ENCODE measurements at regions not wholly inside any gene's neighbourhood (a gene's known extent, or its start where the extent isn't known, plus 50 kb on each side); places are given as distances from the start of the nearest gene placed in this dataset.
"Not testable (repeated sequence)": the region's sequence is repeated elsewhere in the genome, so short reads cannot be mapped to it uniquely, and the experiment has no call there.

DNA sequence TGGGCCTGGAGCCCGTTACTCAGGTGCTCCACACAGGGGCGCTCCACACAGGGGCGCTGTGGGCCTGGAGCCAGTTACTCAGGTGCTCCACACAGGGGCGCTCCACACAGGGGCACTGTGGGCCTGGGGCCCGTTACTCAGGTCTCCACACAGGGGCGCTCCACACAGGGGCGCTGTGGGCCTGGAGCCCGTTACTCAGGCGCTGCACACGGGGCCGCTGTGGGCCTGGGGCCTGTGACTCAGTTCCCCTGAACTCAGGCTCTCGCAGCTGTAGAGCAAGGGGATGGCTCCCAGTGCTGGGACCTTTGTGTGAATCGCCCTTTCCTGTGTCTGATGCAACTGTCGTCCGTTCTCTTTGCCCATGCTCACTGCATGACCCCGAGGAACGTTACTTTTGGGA, 262.0 kb downstream of the THBS2 start:
- TF ChIP-seq, protein P1, sequence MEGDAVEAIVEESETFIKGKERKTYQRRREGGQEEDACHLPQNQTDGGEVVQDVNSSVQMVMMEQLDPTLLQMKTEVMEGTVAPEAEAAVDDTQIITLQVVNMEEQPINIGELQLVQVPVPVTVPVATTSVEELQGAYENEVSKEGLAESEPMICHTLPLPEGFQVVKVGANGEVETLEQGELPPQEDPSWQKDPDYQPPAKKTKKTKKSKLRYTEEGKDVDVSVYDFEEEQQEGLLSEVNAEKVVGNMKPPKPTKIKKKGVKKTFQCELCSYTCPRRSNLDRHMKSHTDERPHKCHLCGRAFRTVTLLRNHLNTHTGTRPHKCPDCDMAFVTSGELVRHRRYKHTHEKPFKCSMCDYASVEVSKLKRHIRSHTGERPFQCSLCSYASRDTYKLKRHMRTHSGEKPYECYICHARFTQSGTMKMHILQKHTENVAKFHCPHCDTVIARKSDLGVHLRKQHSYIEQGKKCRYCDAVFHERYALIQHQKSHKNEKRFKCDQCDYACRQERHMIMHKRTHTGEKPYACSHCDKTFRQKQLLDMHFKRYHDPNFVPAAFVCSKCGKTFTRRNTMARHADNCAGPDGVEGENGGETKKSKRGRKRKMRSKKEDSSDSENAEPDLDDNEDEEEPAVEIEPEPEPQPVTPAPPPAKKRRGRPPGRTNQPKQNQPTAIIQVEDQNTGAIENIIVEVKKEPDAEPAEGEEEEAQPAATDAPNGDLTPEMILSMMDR (IDR thresholded peaks at IDR 0.05) = not testable (repeated sequence)
- TF ChIP-seq POLR2AphosphoS5, POLR2A, EP300 (IDR thresholded peaks at IDR 0.05): not testable (repeated sequence)

Data from stomach (tissue), 4 donors.